Heart left ventricle (tissue), 13 donors: ENCODE measurements at regions not wholly inside any gene's neighbourhood (a gene's known extent, or its start where the extent isn't known, plus 50 kb on each side); places are given as distances from the start of the nearest gene placed in this dataset.

ENCODE experiments used
- CTCF ChIP-seq, 12 donors: fragments of 200-600 bp; sonication (generic) in 4 of 12; IDR thresholded peaks; one replicate each; pipeline versions ENCODE4 v1.5.0 to v1.8.0; 2018 to 2022; ENCODE audit warnings: antibody characterized with exemption in 12 of 12, mild to moderate bottlenecking in 5 of 12
- POLR2A ChIP-seq, 2 donors: fragments of 450-650 bp; IDR thresholded peaks; one replicate each; pipeline ENCODE4 v1.6.1; 2017; ENCODE audit warnings: antibody characterized with exemption in 2 of 2, mild to moderate bottlenecking in 2 of 2, moderate library complexity in 2 of 2
- donor health status: ischemic (EF 13 %, LVEDD 7.1; RV severe dilation, severe dysfunction).
- donor health status: DM: no; HTN: yes; CAD: no.
- donor health status: DM: no; HTN: no; CAD: no.
- donor health status: ischemic (EF 25% LVEDD 6.9; RV normal size, moderate dysfunction).
- donor health status: ischemic (EF 25% LVEDD 5.7; RV mildly dilated, moderate dysfunction).
- donor health status: ischemic (EF 35%, LVEDD 5.7; RV mildly dilated, moderate dysfunction).
- donor health status: nonischemic (EF 11% LVEDD 7.7; RV severe dilation, severe dysfunction).
- donor health status: DM: yes; HTN: yes; CAD: no.
- donor health status: PGD.
- donor health status: ischemic (EF 29% LVEDD 5.4; RV normal size, mild dysfunction).
- donor health status: nonischemic (EF 23%, LVEDD 6.1; RV moderate dilation, normal function).

- TF ChIP-seq CTCF (IDR thresholded peaks at IDR 0.05) (no peak), POLR2A (IDR thresholded peaks at IDR 0.05) (no peak)
Observed at GRCh38 chrX:110557864-110558263, 199.2 kb downstream of the RTL9 start.
